ENCODE measurements at regions not wholly inside any gene's neighbourhood (a gene's known extent, or its start where the extent isn't known, plus 50 kb on each side); places are given as distances from the start of the nearest gene placed in this dataset.

DNA sequence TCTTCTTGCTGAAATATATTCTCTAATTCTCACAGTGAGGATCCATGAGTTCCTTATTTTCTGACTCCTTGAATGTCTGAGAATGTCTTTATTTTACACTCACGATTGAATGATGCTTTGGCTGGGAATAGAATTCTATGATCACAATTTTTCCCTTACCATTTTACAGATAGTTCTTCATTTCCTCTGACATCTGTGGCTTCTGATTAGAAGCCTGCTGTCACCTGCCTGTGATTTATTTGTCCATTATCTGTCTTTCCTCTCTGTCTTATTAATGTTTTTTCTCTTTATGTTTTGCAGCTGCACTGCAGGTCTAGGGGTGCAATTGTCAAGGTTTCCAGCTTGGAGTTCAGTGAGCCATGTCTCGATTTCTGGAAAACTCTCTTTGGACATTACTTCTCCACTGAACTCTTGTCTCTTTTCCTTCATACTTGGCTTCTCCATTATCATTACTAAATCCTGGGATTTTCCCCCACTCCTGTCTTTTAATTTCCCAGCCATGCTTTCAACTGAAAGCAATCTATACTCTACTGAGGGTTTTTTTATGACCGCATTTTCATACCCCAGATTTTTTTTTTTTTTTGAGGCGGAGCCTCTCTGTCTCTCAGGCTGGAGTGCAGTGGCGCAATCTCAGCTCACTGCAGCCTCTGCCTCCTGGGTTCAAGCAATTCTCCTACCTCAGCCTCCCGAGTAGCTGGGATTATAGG lies 85.8 kb upstream of the PRNP start:
- DNase-seq: no peak

DNA sequence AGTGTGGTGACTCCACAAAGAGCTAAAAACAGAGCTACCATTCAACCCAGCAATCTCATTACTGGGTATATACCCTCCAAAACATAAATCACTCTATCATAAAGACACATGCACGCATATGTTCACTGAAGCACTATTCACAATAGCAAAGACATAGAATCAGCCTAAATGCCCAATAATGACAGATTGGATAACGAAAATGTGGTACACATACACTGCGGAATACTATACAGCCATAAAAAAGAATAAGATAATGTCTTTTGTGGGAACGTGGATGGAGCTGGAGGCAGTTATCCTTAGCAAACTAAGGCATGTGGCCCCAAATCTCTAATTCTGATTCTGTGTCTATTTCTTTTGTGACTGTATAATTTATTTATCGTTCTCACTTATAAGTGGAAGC lies 89.0 kb upstream of the PRNP start:
- no peak for DNase-seq

DNA sequence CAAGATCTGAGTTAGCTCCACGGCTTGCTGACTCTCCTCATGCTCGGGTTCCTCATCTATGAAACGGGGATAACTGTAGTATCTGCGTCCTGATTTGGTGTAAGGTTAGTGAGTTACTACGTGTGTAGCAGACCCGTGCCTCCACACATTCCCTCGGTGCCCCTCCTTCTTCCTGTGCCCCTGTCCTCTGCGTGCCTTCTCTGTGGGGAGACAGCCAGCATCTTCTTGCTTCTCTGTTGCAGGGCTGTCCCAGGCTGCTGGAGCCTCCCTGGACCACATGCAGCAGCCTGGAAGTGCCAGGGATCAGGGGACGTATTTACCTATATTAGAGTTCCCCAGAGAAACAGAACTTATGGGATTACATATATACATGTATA lies 93.1 kb upstream of the PRNP start:
- DNase-seq: no peak

DNA sequence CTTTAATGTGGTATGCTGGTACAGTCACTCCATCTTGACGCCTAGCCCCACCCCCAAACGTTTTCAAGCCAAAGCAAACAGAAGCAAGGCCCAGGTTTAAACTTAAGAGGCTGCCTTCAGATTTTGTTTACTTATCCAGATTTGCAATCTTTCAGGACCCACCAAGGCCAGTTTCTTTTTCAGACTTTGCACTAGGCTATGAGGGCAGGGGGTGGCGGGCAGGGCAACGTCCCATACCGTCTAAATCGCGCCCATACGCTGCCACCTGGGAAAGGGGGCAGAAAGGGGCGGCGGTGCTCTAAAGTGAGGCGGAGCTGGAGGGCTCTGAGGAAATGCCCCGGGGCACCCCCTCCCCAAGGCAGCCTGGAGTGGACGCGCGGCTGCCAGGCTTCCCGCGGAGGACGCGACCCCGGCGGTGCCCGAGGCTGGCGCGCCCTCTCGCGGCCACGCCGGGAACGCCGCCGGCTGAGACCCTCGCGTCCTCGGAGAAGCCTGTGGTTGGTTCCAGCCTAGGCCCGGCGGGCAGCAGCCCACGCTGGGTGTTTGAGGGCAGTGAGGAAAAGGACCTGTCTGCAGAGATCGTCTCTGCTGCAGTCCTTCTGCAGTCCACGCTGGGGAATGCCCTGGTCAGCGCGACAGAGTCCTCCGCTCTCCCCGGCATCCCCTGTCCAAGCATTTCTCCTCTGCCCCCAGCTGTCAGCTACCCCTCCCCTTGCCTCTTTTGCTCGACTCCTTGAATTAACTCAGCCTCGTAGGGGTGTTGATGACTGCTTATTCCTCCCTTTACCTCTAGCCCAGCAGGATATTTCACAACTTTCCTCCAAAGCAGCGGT lies 93.7 kb upstream of the PRNP start:
- DNase-seq: no peak

DNA sequence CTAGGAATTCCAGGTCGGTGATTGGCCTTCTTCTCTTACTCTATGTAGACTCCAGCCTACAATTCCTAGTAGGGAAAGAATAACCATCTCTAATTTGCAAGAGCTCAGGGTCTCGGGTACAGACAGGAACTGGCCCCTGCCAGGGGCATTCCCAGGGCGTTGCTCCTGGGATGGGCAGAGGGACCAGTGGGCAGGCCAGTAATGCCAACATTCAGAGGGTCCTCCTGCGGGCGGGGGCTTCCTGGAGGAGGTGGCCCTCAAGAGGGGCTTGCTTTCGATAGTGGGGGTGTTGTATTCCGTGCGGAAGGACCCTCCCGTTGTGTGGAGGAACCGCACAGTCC lies 94.3 kb upstream of the PRNP start:
- DNase-seq: no peak

DNA sequence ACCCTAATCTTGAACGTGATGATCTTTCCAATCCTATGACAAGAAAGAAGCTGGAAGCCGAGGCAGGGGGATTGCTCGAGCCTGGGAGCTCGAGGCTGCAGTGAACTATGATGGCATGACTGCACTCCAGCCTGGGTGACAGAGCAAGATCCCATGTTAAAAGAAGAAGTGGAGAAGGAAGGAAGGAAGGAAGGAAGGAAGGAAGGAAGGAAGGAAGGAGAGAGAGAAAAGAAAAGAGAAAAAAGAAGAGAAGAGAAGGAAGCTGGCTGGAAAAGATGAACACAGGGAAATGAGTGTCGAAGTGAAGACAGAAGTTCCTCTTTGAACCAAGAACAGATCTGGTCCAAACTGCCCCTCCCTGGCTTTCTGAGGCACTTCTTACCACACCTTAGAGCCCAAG lies 100.5 kb upstream of the PRNP start:
- DNase-seq: no peak

DNA sequence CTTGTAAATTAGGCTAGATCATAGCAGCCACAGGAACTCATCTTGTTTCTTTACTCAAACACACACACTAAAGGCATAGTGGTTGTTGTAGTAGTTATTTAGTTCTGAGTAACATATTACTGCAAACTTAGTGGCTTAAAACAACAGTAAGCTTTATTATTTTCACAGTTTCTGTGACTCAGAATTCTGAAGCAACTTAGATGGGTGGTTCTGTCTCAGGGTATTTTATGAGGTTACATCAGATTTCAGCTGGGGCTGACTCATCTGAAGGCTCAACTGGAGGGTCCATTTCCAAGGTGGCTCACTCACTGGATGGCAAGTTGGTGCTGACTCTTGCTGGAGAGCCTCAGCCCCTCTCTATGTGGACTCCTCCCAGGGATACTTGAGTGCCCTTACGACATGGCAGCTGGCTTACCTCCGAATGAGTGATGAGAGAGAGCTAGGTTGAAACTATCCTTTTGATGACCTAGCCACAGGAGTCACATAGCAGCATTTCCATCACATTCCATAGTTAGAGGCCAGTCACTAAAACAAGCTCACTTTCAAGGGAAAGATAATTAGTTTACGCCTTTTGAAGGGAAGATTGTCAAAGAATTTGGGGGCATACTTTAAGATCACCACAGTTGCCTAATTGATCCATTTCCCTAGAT lies 101.0 kb upstream of the PRNP start:
- no peak for DNase-seq

DNA sequence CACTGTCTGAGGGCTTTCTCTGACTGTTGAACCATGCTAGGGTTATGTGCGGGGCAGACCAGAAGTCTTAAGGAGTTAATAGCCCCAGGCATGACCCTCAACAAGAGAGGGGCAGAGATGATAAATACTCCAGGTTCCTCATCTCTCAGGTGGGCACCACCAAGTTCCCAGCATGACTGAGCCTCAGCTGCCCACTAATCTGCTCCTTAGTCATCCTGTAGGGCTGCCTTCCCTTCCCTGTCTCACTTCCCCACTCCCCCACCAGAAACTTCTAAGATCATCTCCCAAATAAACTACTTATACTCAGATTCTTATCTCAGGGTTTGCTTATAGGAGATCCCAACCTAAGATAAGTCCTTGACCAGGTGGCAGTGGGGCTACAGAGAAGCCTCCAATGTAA lies 101.7 kb upstream of the PRNP start:
- DNase-seq: no peak

DNA sequence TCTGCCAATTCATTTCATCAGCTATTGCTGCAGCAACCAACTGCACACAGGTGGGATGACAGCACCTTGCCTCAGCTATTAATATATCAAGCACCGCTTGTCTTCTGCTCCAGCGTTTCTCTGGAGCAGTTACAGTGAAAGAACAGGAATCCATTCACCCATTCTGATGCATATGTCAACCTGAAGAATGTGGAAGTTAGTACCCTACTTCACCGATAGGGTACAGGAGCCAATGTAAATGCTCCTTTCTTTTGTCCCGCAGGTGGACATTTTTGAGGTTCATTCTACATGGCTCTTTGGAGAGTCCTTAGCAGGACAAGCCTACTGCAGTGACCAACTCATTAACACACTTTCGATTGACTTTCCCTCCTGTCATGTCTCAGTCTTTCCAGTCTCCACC lies 104.4 kb upstream of the PRNP start:
- DNase-seq: no peak

DNA sequence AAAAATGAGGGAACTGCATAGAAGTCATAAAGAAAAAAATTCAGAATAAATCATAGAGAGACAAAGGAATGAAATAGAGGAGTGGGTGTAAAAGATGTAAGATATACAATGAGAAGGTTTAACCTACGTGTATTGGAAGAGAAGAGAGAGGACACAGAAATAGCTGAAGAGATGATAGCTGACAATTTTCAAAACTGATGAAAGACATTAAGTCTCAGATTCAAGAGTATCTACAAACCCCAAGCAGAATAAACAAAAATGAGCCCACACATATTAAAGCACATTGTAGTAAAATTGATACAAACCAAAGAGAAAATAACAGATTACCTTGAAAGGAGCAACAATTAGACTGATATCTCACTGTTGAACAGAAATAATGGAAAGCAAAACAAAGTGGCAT lies 107.9 kb upstream of the PRNP start:
- no peak for DNase-seq

DNA sequence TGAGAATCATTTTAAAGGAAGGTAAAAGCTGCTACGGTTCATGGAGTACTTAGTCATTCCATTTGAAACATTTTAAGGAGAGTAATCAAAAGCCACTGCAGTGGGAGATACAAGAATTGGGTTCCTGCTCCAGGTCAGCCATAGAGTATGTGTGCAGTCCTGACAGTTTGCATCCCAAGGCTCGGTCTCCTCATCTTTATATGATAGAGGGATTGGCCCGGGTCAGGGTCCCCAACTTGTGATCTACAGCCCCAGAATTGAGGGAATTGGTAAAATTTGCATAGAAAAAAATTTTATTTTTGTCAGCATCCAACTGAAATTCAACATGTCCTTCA lies 111.9 kb upstream of the PRNP start:
- no peak for DNase-seq

DNA sequence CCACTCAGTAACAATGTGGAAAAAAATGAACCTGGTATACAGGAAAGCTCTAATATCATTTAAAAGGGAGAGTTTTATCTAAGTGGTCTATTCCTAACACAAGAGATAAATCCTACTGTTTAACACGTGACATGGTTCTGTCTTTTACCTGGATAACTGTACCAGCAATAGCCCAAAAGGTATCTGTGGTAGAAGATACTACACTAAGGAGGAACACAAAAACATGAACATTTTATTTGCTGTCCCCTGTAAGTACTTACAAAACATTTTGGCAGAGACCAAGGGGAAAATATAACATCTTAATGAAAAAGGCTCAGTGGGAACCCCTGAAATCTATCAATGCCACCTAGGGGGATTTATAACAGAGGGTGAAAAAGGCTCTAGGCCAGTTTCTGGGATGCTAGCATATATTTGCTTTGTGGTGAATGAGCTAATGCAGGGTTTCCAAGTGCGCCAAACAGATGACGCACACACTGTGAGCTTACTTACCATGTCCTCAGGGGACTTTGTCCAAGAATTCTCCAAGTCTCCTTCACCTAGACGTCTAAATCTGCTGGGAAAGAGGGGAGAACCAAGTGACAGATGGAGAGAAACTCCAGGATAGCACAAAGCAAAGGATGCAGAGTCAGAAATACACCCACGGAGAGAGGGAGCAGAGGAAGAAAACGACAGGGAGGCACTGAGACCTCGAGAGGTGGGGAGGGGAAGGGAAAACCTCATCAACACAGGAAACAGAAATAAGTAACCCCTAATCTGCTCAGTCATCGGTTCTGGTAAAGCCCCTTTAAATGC lies 112.5 kb upstream of the PRNP start:
- no peak for DNase-seq

DNA sequence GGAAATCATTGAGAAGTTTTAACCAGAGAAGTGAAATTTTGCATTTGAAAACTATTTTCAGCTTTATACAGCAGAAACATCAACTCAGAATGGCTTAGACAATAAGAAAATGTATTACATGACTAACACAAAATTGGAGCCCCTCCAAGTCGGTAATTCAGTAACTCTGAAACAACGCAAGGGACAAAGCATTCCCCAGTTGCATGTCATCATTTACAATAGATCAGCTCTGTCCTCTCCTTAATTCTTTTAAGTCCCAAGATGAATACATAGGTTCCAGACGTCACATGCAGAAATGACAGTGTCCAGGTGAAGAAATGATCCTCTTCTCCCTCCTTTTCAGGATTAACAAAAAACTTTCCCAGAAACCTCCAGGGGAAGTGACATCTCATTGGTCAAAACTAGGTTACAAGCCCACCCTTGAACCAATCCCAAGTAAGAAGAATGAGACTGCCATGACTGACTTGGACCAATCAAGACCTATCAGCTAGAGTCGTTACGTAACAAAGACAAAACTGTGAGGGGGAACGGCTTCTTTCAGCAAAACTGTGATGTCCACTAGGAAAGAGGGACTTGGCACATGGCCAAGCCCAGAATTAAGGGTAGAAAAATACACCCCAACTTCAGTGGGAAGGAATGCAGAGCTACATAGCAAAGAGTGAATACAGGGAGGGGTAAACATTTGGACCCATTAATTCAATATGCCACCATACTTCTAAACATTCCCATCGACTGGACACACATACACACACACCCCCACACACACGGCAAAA lies 114.3 kb upstream of the PRNP start:
- no peak for DNase-seq

DNA sequence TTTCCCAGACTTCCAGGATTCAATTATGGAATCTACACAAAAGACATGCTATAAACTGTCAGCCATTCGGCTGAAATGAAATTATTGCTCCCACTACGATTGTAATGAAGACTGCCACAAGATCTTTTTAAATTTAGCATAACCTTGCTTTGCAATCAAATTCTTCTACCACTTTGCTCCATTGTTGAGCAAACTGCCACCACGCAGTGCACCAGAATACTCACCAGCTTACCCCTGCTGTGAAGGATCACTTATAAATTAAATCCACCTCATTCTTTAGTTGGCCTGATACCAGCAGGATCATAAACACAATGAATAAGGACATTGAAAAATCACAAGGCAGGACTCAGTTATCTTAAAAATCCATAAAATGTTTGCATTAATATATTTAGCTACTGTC lies 116.4 kb upstream of the PRNP start:
- no peak for DNase-seq

DNA sequence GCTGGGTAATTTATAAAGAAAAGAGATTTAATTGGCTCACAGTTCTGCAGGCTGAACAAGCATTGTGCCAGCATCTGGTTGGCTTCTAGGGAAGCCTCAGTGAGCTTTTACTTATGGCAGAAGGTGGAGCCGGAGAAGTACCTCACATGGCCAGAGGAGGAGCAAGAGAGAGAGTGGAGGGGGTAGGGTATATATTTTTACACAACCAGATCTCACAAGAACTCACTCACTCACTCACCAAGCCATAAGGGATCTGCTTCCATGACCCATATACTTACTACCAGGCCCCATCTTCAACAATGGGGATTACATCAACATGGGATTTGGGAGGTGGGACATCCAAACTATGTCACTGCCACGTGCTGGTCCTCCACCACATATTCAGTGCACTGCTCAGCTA lies 117.2 kb upstream of the PRNP start:
- DNase-seq: no peak

DNA sequence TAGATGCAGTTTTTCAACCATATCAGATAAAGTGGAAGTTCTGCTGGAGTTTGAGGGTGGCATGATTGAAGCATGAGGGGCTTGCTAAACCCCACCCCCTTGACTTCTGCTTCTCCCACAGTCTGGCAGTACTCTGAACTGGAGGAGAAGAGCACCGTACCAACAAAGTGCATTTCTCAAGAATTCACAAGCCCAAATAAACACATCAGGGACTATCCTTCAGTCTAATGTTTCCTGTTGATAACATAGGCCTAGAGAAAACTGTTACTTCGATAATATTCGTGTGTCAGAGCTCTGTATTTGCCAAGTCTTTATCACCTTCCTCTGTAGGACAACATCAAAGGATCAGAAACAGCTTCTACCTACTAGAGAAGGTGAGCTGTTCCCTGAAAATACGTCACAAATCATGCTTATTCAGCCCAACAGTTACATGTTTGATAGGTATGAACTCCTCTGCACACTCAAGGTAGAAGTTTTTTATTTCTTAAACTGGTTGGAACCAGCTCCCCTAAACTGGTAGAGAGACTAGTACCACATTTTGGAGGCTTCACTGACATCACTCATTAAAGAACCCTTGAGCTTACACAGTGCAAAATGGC lies 117.8 kb upstream of the PRNP start:
- no peak for DNase-seq

DNA sequence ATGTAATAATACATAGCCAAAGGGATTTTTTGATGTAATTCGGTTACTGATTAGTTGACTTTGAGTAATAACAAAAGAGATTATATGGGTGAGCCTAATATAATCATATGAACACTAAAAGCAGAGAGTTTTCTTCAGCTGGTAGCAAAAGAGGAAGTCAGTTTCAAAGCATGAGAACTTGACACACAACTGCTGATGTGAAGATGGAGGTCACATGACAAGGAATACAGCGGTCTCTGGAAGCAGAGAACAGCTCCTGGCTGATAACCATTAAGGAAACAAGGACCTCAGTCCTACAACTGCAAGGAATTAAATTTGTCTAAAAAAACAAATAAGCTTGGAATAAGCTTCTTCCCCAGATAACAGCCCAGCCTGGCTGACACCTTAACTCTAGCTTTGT lies 119.1 kb upstream of the PRNP start:
- DNase-seq: no peak

DNA sequence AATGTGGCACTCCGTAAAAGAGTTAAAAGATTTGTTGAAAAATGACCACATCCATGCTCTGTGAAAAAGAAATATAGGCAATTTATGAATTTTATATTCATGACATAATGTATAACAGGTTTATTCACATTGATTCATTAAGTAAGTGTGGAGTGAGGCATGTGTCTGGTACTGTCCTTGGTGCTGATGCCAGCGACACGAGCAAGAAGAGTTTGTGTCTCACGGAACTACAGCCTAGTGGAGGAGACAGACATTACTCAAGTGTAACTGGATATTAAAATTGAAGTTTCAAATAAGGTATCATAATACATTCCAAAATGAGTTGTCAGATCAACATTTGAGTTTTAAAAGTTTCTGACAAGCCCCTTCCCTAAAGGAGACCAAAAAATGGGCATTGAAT lies 122.7 kb upstream of the PRNP start:
- no peak for DNase-seq

DNA sequence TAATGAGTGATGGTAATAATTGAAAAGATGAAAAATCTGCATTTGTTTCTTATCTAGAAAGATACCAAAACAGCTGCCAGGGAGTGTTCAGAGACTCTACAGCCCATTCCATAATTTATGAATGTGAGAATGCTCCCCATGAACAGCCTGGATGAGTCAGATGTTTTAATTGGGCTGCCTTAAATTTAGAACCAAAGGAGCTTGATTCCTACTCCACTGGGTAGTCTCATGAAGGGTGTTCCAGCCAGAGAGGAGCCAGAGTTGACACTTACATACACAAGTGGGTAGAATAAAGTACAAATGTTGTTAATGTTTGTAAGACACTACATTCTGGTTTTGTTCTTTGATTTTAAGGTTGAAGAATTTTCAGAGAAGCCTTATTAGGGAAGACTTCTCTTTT lies 123.2 kb upstream of the PRNP start:
- DNase-seq: no peak

DNA sequence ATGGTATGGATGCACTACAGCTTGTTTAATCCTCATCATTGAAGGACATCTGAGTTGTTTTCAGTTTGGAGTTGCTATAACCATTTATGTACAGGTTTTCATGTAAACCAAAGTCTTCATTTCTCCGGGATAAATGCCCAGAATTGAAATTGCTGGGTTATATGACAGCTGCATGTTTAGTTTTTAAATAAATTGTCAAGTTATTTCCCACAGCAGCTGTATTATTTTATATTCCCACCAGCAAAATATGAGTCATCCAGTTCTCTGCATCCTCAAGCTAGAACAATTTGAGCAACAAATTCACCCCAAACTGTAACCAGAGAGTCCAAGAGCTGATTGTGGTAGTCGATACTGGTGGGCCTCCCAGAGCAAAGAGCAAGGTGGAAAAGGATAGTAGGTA lies 125.6 kb upstream of the PRNP start:
- no peak for DNase-seq

DNA sequence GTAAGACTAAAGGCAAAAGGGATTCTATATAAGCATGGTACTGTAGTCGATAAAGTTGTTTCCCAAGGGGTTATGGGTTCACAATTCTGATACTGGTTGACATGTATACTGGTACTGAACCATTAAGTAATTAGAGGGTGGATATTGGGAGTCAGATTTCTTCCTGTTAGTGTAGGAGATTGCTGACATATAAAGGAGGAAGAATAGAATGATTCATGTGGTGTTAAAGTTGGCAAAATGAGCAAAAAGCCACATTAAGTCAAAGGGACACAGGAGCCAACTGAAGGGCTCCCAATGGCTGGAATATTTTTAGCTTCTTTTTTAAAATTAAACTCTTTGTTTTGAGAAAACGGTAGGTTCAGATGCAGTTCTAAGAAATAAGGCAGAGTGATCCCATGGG lies 126.3 kb upstream of the PRNP start:
- DNase-seq: no peak

DNA sequence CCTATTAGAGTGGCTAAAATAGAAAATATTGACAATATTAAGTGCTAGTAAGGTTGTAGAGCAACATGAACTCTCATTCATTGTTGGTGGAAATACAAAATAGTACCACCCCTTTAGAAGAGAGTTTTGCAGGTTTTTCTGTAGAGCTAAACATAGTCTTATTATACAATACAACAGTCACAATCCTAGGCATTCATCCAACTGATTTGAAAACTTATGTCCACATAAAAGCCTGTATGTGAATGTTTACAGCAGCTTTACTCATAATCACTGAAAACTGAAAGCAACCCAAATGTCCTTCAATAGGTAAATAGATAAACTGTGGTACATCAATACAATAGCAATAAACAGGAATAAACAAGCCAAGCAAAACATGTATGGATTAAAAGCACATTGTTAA lies 127.2 kb upstream of the PRNP start:
- no peak for DNase-seq

DNA sequence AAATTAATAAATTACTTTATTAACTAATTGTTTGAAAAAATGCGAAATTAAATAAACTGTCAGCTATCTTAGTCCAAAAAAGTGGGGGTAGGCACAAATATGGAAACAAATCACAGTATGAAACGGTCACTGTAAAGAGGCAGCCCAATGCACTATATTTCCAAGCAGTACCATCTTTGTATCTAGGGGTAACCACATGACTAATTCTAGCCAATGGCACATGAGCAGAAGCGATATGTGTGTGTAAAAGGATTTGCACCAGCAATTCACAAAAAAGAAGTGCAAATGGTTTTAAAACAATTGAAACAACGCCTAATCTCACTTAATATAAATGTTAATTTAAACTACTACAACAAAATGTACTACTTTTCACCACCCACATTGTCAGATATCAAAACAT lies 129.5 kb upstream of the PRNP start:
- no peak for DNase-seq

Measured in NCI-H1092 (cell line).